A673 (cell line): ENCODE measurements at regions not wholly inside any gene's neighbourhood (a gene's known extent, or its start where the extent isn't known, plus 50 kb on each side); places are given as distances from the start of the nearest gene placed in this dataset.
"Not testable (repeated sequence)": the region's sequence is repeated elsewhere in the genome, so short reads cannot be mapped to it uniquely, and the experiment has no call there.

ENCODE experiments used
- BruUV-seq: library from RNA; stranded (reverse); fragments of 400-500 nt; replicated peaks from 2 replicates; lab custom pipeline; 2021; lab: Mats Ljungman, UMichigan
- CTCF ChIA-PET: fragments of 300-600 bp; sonication (Branson Sonifier 250); formaldehyde crosslinking; loops from one replicate; lab custom pipeline; 2022; ENCODE audit warnings: antibody characterized with exemption; lab: Charles Lee
- POLR2A ChIA-PET: fragments of 300-600 bp; sonication (Branson Sonifier 250); formaldehyde crosslinking; loops from one replicate; lab custom pipeline; 2022; ENCODE audit warnings: antibody characterized with exemption; ENCODE audit not compliant: low non-redundant PET; lab: Charles Lee
- DNase-seq: peaks from one replicate; pipeline ENCODE4 v3.0.0-alpha.2; 2015; ENCODE audit warnings: low spot score
- H3K27ac ChIP-seq: fragments of 200-600 bp; sonication (generic); 2 replicates; pipeline ENCODE4 v1.5.1; 2016; ENCODE audit warnings: mixed run types, low read depth, mild to moderate bottlenecking, mixed read lengths, antibody characterized with exemption, low read length; ENCODE audit not compliant: poor library complexity, severe bottlenecking
- H3K27me3 ChIP-seq: fragments of 200-600 bp; sonication (generic); replicated peaks from 2 replicates; pipeline ENCODE4 v1.6.1; 2017; ENCODE audit warnings: mixed run types, low read depth, mild to moderate bottlenecking, mixed read lengths, antibody characterized with exemption, low read length; ENCODE audit not compliant: insufficient read depth, poor library complexity
- H3K36me3 ChIP-seq: fragments of 200-600 bp; sonication (generic); 2 replicates; pipeline ENCODE4 v1.6.1; 2016; ENCODE audit warnings: mixed run types, mild to moderate bottlenecking, mixed read lengths, antibody characterized with exemption, low read length; ENCODE audit not compliant: insufficient read depth, poor library complexity, severe bottlenecking
- H3K4me1 ChIP-seq: fragments of 200-600 bp; sonication (generic); 2 replicates; pipeline ENCODE4 v1.6.1; 2017; ENCODE audit warnings: mixed run types, mild to moderate bottlenecking, mixed read lengths, antibody characterized with exemption, low read length; ENCODE audit not compliant: insufficient read depth, poor library complexity, severe bottlenecking
- H3K4me3 ChIP-seq: fragments of 200-600 bp; sonication (generic); 2 replicates; pipeline ENCODE4 v1.5.1; 2016; ENCODE audit warnings: low read depth, mixed run types, mild to moderate bottlenecking, mixed read lengths, low read length; ENCODE audit not compliant: poor library complexity, severe bottlenecking
- H3K9me3 ChIP-seq: fragments of 200-600 bp; sonication (generic); 2 replicates; pipeline ENCODE4 v1.6.1; 2016; ENCODE audit warnings: mixed run types, low read depth, mild to moderate bottlenecking, mixed read lengths, antibody characterized with exemption, low read length; ENCODE audit not compliant: poor library complexity, severe bottlenecking
- CTCF ChIP-seq: fragments of 300-800, 200-600 bp; sonication (generic); conservative IDR thresholded peaks from 2 replicates; pipeline ENCODE4 v1.5.1; 2017; ENCODE audit warnings: low read depth, mild to moderate bottlenecking, antibody characterized with exemption, low read length, moderate library complexity, mixed read lengths
- EZH2 ChIP-seq: fragments of 200-600 bp; sonication (generic); IDR thresholded peaks from 2 replicates; pipeline ENCODE4 v1.6.1; 2017; ENCODE audit warnings: borderline replicate concordance, low read depth, mild to moderate bottlenecking, mixed read lengths, antibody characterized with exemption, low read length; ENCODE audit not compliant: poor library complexity, severe bottlenecking
- intact Hi-C: fragments of 100-400 bp; cut with micrococcal nuclease; formaldehyde crosslinking; loops from one replicate; pipeline ENCODE4 v1.10.0; 2022; ENCODE audit not compliant: unreplicated experiment

GRCh38 chr10:2026936-2027335 lies 289.6 kb upstream of the ADARB2 start:
- Histone ChIP-seq H3K36me3 (no peaks in the 10 kb centered on the region), H3K4me1 (no peaks in the 10 kb centered on the region), H3K27me3 (no peaks in the 10 kb centered on the region), H3K4me3 (no peak overlapping the region), H3K27ac (no peak overlapping the region), H3K9me3 (no peaks in the 10 kb centered on the region)
- ChIA-PET CTCF (interaction anchor here (0.6 kb wide), 1 partner anchor 323 kb away, joined by 6 read pairs; no protein-coding TSS in a partner anchor), POLR2A (no interaction called here)
- intact Hi-C loops, result no loop called here
- BruUV-seq, result no TSS peak
- no peak for TF ChIP-seq EZH2
- TF ChIP-seq CTCF, result no peak
- no peak for DNase-seq

- H3K27ac ChIP-seq, POLR2A ChIA-PET, DNase-seq, H3K36me3 ChIP-seq, H3K27me3 ChIP-seq, H3K4me3 ChIP-seq, BruUV-seq, CTCF ChIA-PET, H3K4me1 ChIP-seq, intact Hi-C loops, H3K9me3 ChIP-seq: not testable (repeated sequence)
These were observed 287.4 kb upstream of the ADARB2 start for GRCh38 chr10:2024750-2025149.

- no peak overlapping the region for H3K4me3 ChIP-seq
- no peaks in the 10 kb centered on the region for H3K36me3 ChIP-seq
- DNase-seq, result no peak
- H3K27me3 ChIP-seq, result no peaks in the 10 kb centered on the region
- H3K9me3 ChIP-seq, result no peaks in the 10 kb centered on the region
- CTCF ChIA-PET, result no interaction called here
- POLR2A ChIA-PET, result no interaction called here
- BruUV-seq, result no TSS peak
- no peak overlapping the region for H3K27ac ChIP-seq
- H3K4me1 ChIP-seq, result no peaks in the 10 kb centered on the region
- no peak for TF ChIP-seq CTCF
- no peak for TF ChIP-seq EZH2
- intact Hi-C loops, result no loop called here
These were observed 286.4 kb upstream of the ADARB2 start for GRCh38 chr10:2023687-2024086.

- POLR2A ChIA-PET, result no interaction called here
- Histone ChIP-seq H3K9me3 (no peaks in the 10 kb centered on the region), H3K27me3 (no peaks in the 10 kb centered on the region), H3K4me1 (no peaks in the 10 kb centered on the region), H3K4me3 (no peak overlapping the region), H3K36me3 (no peaks in the 10 kb centered on the region), H3K27ac (no peak overlapping the region)
- BruUV-seq, result no TSS peak
- CTCF ChIA-PET, result no interaction called here
- intact Hi-C loops, result no loop called here
- DNase-seq, result no peak
- TF ChIP-seq EZH2, result no peak
- no peak for TF ChIP-seq CTCF
These were observed 285.1 kb upstream of the ADARB2 start for GRCh38 chr10:2022401-2022800.
